Mesenchymal stem cell (in vitro differentiated cells and primary cell): ENCODE measurements at regions not wholly inside any gene's neighbourhood (a gene's known extent, or its start where the extent isn't known, plus 50 kb on each side); places are given as distances from the start of the nearest gene placed in this dataset.

ENCODE experiments used
- DNase-seq: peaks from one replicate; pipeline ENCODE4 v3.0.0-alpha.2; 2013
- H2AFZ ChIP-seq: one replicate; pipeline ENCODE4 v1.6.1; 2013; ENCODE audit warnings: low read depth, mild to moderate bottlenecking, control low read depth, inconsistent platforms, low read length, moderate library complexity
- H2AK5ac ChIP-seq: 2 replicates; pipeline ENCODE4 v1.6.1; 2013; ENCODE audit warnings: low read length, moderate library complexity, mild to moderate bottlenecking, inconsistent platforms; ENCODE audit not compliant: severe bottlenecking
- H2BK120ac ChIP-seq: one replicate; pipeline ENCODE4 v1.6.1; 2013; ENCODE audit warnings: low read depth, mild to moderate bottlenecking, inconsistent platforms, low read length, moderate library complexity
- H2BK12ac ChIP-seq, 2 experiments: one replicate each; pipeline ENCODE4 v1.6.1; 2013; ENCODE audit warnings: inconsistent platforms in 2 of 2, low read length in 2 of 2, mild to moderate bottlenecking in 2 of 2, moderate library complexity in 2 of 2, control low read depth in 1 of 2
- H2BK15ac ChIP-seq: one replicate; pipeline ENCODE4 v1.6.1; 2013; ENCODE audit warnings: mild to moderate bottlenecking, low read depth, inconsistent platforms; ENCODE audit not compliant: poor library complexity, severe bottlenecking
- H2BK5ac ChIP-seq: 2 replicates; pipeline ENCODE4 v1.6.1; 2013; ENCODE audit warnings: low read depth, mild to moderate bottlenecking, low read length, control low read depth, inconsistent platforms; ENCODE audit not compliant: poor library complexity, severe bottlenecking
- H3K14ac ChIP-seq, 2 experiments: one replicate each; pipeline ENCODE4 v1.6.1; 2013; ENCODE audit warnings: inconsistent platforms in 2 of 2, low read length in 2 of 2, control low read depth in 1 of 2, mild to moderate bottlenecking in 1 of 2, moderate library complexity in 1 of 2
- H3K18ac ChIP-seq, 2 experiments: one replicate each; pipeline ENCODE4 v1.6.1; 2013; ENCODE audit warnings: inconsistent platforms in 2 of 2, low read length in 2 of 2, control low read depth in 1 of 2, low read depth in 1 of 2, mild to moderate bottlenecking in 1 of 2
- H3K23ac ChIP-seq, 2 experiments: one replicate each; pipeline ENCODE4 v1.6.1; 2013; ENCODE audit warnings: inconsistent platforms in 2 of 2, low read length in 2 of 2, mild to moderate bottlenecking in 2 of 2, moderate library complexity in 2 of 2, control low read depth in 1 of 2
- H3K27ac ChIP-seq: 2 replicates; pipeline ENCODE4 v1.5.1; 2013; ENCODE audit warnings: mild to moderate bottlenecking, moderate library complexity, low read length, control low read depth, inconsistent platforms; ENCODE audit not compliant: poor library complexity, severe bottlenecking
- H3K27me3 ChIP-seq, 2 experiments: 2 replicates each; pipeline versions ENCODE4 v1.6.1 to v1.7.0; 2013; ENCODE audit warnings: low read length in 2 of 2, mild to moderate bottlenecking in 2 of 2, moderate library complexity in 2 of 2, control low read depth in 1 of 2, inconsistent platforms in 1 of 2; ENCODE audit not compliant: control insufficient read depth in 1 of 2, insufficient read depth in 1 of 2
- H3K36me3 ChIP-seq, 2 experiments: 2 replicates each; pipeline versions ENCODE4 v1.6.1 to v1.7.0; 2013; ENCODE audit warnings: low read length in 2 of 2, control low read depth in 1 of 2, inconsistent platforms in 1 of 2, low read depth in 1 of 2, mild to moderate bottlenecking in 1 of 2; ENCODE audit not compliant: insufficient read depth in 2 of 2, control insufficient read depth in 1 of 2
- H3K4ac ChIP-seq, 2 experiments: one replicate each; pipeline ENCODE4 v1.6.1; 2013; ENCODE audit warnings: inconsistent platforms in 2 of 2, low read length in 2 of 2, mild to moderate bottlenecking in 2 of 2, moderate library complexity in 2 of 2, control low read depth in 1 of 2, low read depth in 1 of 2
- H3K4me1 ChIP-seq: 2 replicates; pipeline ENCODE4 v1.6.1; 2013; ENCODE audit warnings: low read depth, low read length, control low read depth; ENCODE audit not compliant: control insufficient read depth, insufficient read depth
- H3K4me2 ChIP-seq: 2 replicates; pipeline ENCODE4 v1.6.1; 2013; ENCODE audit warnings: low read length, mild to moderate bottlenecking, inconsistent platforms; ENCODE audit not compliant: poor library complexity, severe bottlenecking
- H3K4me3 ChIP-seq, 2 experiments: 2 replicates each; pipeline versions ENCODE4 v1.5.1 to v1.7.0; 2013; ENCODE audit warnings: low read length in 2 of 2, mild to moderate bottlenecking in 2 of 2, control low read depth in 1 of 2, low read depth in 1 of 2; ENCODE audit not compliant: insufficient read depth in 1 of 2
- H3K79me1 ChIP-seq: replicated peaks from 2 replicates; pipeline ENCODE4 v1.6.1; 2013; ENCODE audit warnings: mild to moderate bottlenecking, control low read depth, low read length, inconsistent platforms; ENCODE audit not compliant: poor library complexity, severe bottlenecking
- H3K9ac ChIP-seq: 2 replicates; pipeline ENCODE4 v1.7.0; 2013; ENCODE audit warnings: mild to moderate bottlenecking, low read length, moderate library complexity
- H3K9me3 ChIP-seq: 2 replicates; pipeline ENCODE4 v1.7.0; 2013; ENCODE audit warnings: mild to moderate bottlenecking, low read length; ENCODE audit not compliant: control insufficient read depth
- H4K8ac ChIP-seq: one replicate; pipeline ENCODE4 v1.6.1; 2013; ENCODE audit warnings: inconsistent platforms, mild to moderate bottlenecking, low read length, moderate library complexity
- H4K91ac ChIP-seq: one replicate; pipeline ENCODE4 v1.6.1; 2013; ENCODE audit warnings: mild to moderate bottlenecking, low read length, inconsistent platforms
- WGBS: methylation state at CpG from one replicate; pipeline ENCODE4 v1.1.7; 2013; ENCODE audit warnings: mixed read lengths; 5-methylcytosine and 5-hydroxymethylcytosine counted together

DNA sequence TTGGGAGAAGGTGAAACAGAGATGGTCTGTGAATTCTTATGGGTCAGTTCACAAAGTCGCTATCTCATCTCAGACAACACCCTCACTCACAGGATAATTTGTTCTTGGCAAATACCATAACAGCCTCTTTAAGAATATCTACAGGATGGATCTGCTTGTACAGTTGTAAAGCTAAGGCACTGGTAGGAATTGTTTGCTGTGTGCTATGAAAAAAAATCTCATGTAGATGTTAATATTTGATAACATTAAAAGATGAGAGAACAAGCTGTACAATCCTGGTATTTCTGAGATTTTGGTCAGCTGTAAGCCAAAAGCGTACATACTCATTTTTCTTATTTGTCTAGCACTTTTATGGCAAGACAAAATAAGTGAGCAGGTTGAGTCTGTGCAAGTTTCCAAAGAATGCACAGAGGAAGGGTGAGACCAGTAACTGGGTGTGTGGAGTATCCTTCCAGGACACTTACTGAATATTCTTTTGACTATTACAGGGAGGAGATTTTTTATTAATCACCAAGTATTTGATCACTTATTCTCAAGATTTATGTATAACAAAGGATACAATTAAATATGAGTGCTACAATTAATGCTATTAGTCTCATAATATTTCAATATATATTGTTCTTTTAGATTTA, 814.5 kb upstream of the MIR17HG start:
- no peaks in the 10 kb centered on the region for H3K36me3 ChIP-seq
- no peak overlapping the region for H2BK15ac ChIP-seq
- no peak for DNase-seq
- H2AFZ ChIP-seq: no peak overlapping the region
- no peak overlapping the region for H2BK12ac ChIP-seq
- no peaks in the 10 kb centered on the region for H3K79me1 ChIP-seq
- H3K4me3 ChIP-seq: no peak overlapping the region
- no peak overlapping the region for H2BK120ac ChIP-seq
- no peak overlapping the region for H4K8ac ChIP-seq
- H3K14ac ChIP-seq: no peak overlapping the region
- H2BK5ac ChIP-seq: no peak overlapping the region
- no peak overlapping the region for H3K23ac ChIP-seq
- no CpG with 5 or more reads among the region's 2 CpGs for WGBS
- H3K27me3 ChIP-seq: no peaks in the 10 kb centered on the region
- no peak overlapping the region for H3K18ac ChIP-seq
- H3K4me2 ChIP-seq: no peak overlapping the region
- no peak overlapping the region for H3K4ac ChIP-seq
- H3K9ac ChIP-seq: no peak overlapping the region
- no peak overlapping the region for H2AK5ac ChIP-seq
- H3K9me3 ChIP-seq: no peaks in the 10 kb centered on the region
- no peaks in the 10 kb centered on the region for H3K4me1 ChIP-seq
- H4K91ac ChIP-seq: no peak overlapping the region
- H3K27ac ChIP-seq: no peak overlapping the region

DNA sequence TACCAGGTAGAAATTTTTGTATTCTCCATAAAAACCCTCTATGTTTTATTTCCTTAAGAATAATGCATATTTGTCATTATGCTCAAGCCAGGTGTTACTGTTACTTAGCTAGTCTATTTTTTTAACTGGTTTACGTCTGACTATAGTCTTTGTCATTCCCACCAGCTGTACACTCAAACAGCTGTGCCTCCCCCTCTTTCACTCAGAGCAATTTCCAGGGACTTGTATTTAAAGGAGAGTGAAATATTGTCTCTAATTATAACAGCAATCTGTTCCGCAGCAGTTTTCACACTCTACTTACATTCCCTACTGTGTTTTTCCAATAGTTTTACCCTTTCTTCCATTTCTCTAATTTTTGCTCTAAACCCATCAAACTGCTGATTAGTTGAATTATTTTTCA, 813.6 kb upstream of the MIR17HG start:
- Histone ChIP-seq H3K4ac (no peak overlapping the region), H3K36me3 (no peaks in the 10 kb centered on the region), H3K4me3 (no peak overlapping the region), H2BK5ac (no peak overlapping the region), H3K9me3 (no peaks in the 10 kb centered on the region), H2BK120ac (no peak overlapping the region), H3K27ac (no peak overlapping the region), H3K18ac (no peak overlapping the region), H3K79me1 (no peaks in the 10 kb centered on the region), H4K8ac (no peak overlapping the region), H3K4me2 (no peak overlapping the region), H3K23ac (no peak overlapping the region), H3K14ac (no peak overlapping the region), H2AK5ac (no peak overlapping the region), H3K27me3 (no peaks in the 10 kb centered on the region), H4K91ac (no peak overlapping the region), H3K9ac (no peak overlapping the region), H3K4me1 (peaks cover 2% of the 10 kb centered on the region), H2AFZ (no peak overlapping the region), H2BK15ac (no peak overlapping the region), H2BK12ac (no peak overlapping the region)
- WGBS: no CpG with 5 or more reads among the region's 2 CpGs
- no peak for DNase-seq

DNA sequence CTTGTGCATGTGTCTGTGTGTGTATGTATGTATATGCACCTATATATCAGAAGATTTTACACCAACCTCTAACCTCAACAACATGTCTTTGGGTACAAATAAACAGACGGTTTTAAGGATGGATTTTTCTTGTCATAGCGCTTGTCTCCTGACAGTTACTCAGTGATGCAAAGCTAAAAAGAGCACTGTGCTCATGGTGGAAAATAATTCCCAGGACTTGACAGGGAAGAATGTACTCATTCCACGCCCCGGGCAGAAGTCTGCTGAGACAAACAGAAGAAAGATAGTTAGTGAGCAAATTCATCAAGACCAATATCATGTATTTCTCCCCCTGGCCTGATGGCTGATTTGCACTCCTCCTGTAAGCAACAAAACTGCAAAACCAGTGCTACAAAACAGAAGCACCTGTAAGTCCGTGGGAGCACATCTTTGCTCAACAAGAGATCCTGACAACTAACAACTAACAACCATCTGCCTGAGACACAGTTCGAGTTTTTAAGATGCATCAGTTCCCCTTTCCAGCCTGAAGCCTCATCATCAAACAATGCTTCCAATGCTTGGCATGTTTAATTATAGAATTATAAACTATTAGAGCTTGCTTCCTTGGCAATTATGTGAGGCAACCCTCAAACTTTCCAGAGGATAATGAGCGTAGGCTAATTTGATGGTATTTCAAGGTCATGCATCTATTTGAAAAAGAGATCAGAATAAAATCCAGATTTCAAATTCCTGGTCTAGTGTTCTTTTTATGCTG, 812.7 kb upstream of the MIR17HG start:
- Histone ChIP-seq H3K79me1 (no peaks in the 10 kb centered on the region), H3K14ac (no peak overlapping the region)
- WGBS: 79% methylated on average over 5 of the region's 7 CpGs

DNA sequence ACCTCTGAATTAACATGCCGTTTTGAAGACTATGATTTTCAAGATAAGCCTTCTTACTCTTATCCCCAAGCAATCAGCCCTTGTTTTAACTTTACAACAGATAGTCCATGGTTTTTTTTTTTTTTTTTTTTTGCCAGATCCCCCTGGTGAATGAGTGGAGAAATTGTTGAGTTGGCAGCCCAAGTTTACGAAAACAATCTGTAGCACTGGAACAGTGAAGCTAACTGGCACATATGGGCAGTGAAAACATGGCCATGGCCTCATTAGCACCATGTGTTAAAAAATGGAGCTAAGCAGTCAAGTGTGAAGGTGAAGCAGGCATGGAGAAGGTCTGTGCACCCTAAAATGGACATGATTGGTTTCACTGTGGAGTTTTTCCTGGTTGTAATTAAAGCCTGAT, 812.1 kb upstream of the MIR17HG start:
- Histone ChIP-seq H3K4me3 (no peak overlapping the region), H3K18ac (no peak overlapping the region), H2AK5ac (no peak overlapping the region), H2AFZ (no peak overlapping the region), H3K36me3 (no peaks in the 10 kb centered on the region), H3K9me3 (no peaks in the 10 kb centered on the region), H2BK15ac (no peak overlapping the region), H3K27me3 (no peaks in the 10 kb centered on the region), H3K4me1 (peaks cover 2% of the 10 kb centered on the region), H4K8ac (no peak overlapping the region), H2BK120ac (no peak overlapping the region), H3K9ac (no peak overlapping the region), H4K91ac (no peak overlapping the region), H3K4ac (no peak overlapping the region), H3K27ac (no peak overlapping the region), H3K4me2 (no peak overlapping the region), H3K23ac (no peak overlapping the region), H2BK12ac (no peak overlapping the region), H3K14ac (no peak overlapping the region), H3K79me1 (no peaks in the 10 kb centered on the region), H2BK5ac (no peak overlapping the region)
- WGBS: 84% methylated on average over 2 of the region's 2 CpGs
- no peak for DNase-seq

More for the DNA sequence above, 812.7 kb upstream of the MIR17HG start:
- Histone ChIP-seq H4K8ac (no peak overlapping the region), H2AFZ (no peak overlapping the region), H3K4me3 (no peak overlapping the region), H3K23ac (no peak overlapping the region), H3K27ac (no peak overlapping the region), H3K9me3 (no peaks in the 10 kb centered on the region), H4K91ac (no peak overlapping the region), H3K4me2 (no peak overlapping the region), H3K36me3 (no peaks in the 10 kb centered on the region), H3K4ac (no peak overlapping the region), H3K18ac (no peak overlapping the region), H2AK5ac (no peak overlapping the region), H2BK12ac (no peak overlapping the region), H3K4me1 (peaks cover 2% of the 10 kb centered on the region), H2BK5ac (no peak overlapping the region), H2BK120ac (no peak overlapping the region), H3K27me3 (no peaks in the 10 kb centered on the region), H2BK15ac (no peak overlapping the region), H3K9ac (no peak overlapping the region)
- DNase-seq: no peak
